PC-9 (cell line): ENCODE measurements at regions not wholly inside any gene's neighbourhood (a gene's known extent, or its start where the extent isn't known, plus 50 kb on each side); places are given as distances from the start of the nearest gene placed in this dataset.

Source experiments
- BruUV-seq: library from RNA; stranded (reverse); fragments of 400-500 nt; replicated peaks from 2 replicates; lab custom pipeline; 2021; lab: Mats Ljungman, UMichigan
- CTCF ChIA-PET: fragments of 300-600 bp; sonication (Branson Sonifier 250); formaldehyde crosslinking; loops from one replicate; lab custom pipeline; 2022; ENCODE audit warnings: antibody characterized with exemption; lab: Charles Lee
- POLR2A ChIA-PET: fragments of 300-600 bp; sonication (Branson Sonifier 250); formaldehyde crosslinking; loops from one replicate; lab custom pipeline; 2022; ENCODE audit warnings: antibody characterized with exemption; ENCODE audit not compliant: unreplicated experiment; lab: Charles Lee
- DNase-seq, 2 experiments: peaks; one replicate each; pipeline versions ENCODE4 v3.0.0 to v3.0.0-alpha.2; 2015 to 2022; ENCODE audit warnings: mixed read lengths in 1 of 2
- H2AFZ ChIP-seq: fragments of 200-600 bp; sonication (generic); 2 replicates; pipeline ENCODE4 v1.8.1; 2017; ENCODE audit warnings: antibody characterized with exemption
- H3F3A ChIP-seq: fragments of 200-600 bp; sonication (generic); 2 replicates; pipeline ENCODE4 v1.8.1; 2017; ENCODE audit warnings: antibody characterized with exemption, mild to moderate bottlenecking, low read depth; ENCODE audit not compliant: insufficient read depth
- H3K27ac ChIP-seq: fragments of 200-600 bp; sonication (generic); 2 replicates; pipeline ENCODE4 v1.6.1; 2016; ENCODE audit warnings: mixed run types
- H3K27me3 ChIP-seq: fragments of 200-600 bp; sonication (generic); 2 replicates; pipeline ENCODE4 v1.6.1; 2016; ENCODE audit warnings: low read depth, mixed run types; ENCODE audit not compliant: insufficient read depth
- H3K36me3 ChIP-seq: fragments of 200-600 bp; sonication (generic); 2 replicates; pipeline ENCODE4 v1.6.1; 2016; ENCODE audit warnings: low read depth, mixed run types
- H3K4me1 ChIP-seq: fragments of 200-600 bp; sonication (generic); replicated peaks from 2 replicates; pipeline ENCODE4 v1.6.1; 2016; ENCODE audit warnings: mixed run types; ENCODE audit not compliant: insufficient read depth
- H3K4me2 ChIP-seq: fragments of 200-600 bp; sonication (generic); 2 replicates; pipeline ENCODE4 v1.6.1; 2017; ENCODE audit warnings: mixed run types
- H3K4me3 ChIP-seq: fragments of 200-600 bp; sonication (generic); 2 replicates; pipeline ENCODE4 v1.6.1; 2016; ENCODE audit warnings: mixed run types
- H3K79me2 ChIP-seq: fragments of 200-600 bp; sonication (generic); 2 replicates; pipeline ENCODE4 v1.6.1; 2017; ENCODE audit warnings: low read depth, mixed run types
- H3K9me2 ChIP-seq: fragments of 200-600 bp; sonication (generic); 2 replicates; pipeline ENCODE4 v1.8.1; 2017; ENCODE audit warnings: mild to moderate bottlenecking; ENCODE audit not compliant: insufficient read depth
- H3K9me3 ChIP-seq: fragments of 200-600 bp; sonication (generic); 2 replicates; pipeline ENCODE4 v1.8.1; 2016; ENCODE audit warnings: low read depth; ENCODE audit not compliant: insufficient read depth
- H4K20me1 ChIP-seq: fragments of 200-600 bp; sonication (generic); 2 replicates; pipeline ENCODE4 v1.8.1; 2017; ENCODE audit not compliant: insufficient read depth
- CTCF ChIP-seq: fragments of 200-600 bp; sonication (generic); conservative IDR thresholded peaks from 2 replicates; pipeline ENCODE4 v1.6.1; 2017; ENCODE audit warnings: mixed run types, antibody characterized with exemption, mild to moderate bottlenecking, moderate library complexity
- EZH2 ChIP-seq: fragments of 200-600 bp; sonication (generic); IDR thresholded peaks from 2 replicates; pipeline ENCODE4 v1.8.0; 2017; ENCODE audit warnings: antibody characterized with exemption, low read depth
- intact Hi-C: fragments of 100-400 bp; cut with micrococcal nuclease; formaldehyde crosslinking; loops from one replicate; pipeline ENCODE4 v1.10.0; 2022; ENCODE audit not compliant: unreplicated experiment

GRCh38 chr7:109967406-109967805, 1123.5 kb upstream of the LRRN3 start:
- ChIA-PET POLR2A (no interaction called here), CTCF (interaction anchor here (0.7 kb wide), 1 partner anchor 1758 kb away, joined by 8 read pairs; no protein-coding TSS in a partner anchor)
- H2AFZ ChIP-seq, result no peak overlapping the region
- H3K9me2 ChIP-seq, result no peaks in the 10 kb centered on the region
- H3K27ac ChIP-seq, result no peak overlapping the region
- H3K9me3 ChIP-seq, result no peaks in the 10 kb centered on the region
- H3K4me3 ChIP-seq, result no peak overlapping the region
- TF ChIP-seq CTCF, result no peak
- no peak for TF ChIP-seq EZH2
- H3K79me2 ChIP-seq, result no peaks in the 10 kb centered on the region
- intact Hi-C loops, result no loop called here
- H3K36me3 ChIP-seq, result no peaks in the 10 kb centered on the region
- H3K27me3 ChIP-seq, result no peaks in the 10 kb centered on the region
- H3F3A ChIP-seq, result no peaks in the 10 kb centered on the region
- no TSS peak for BruUV-seq
- no peak overlapping the region for H3K4me2 ChIP-seq
- H3K4me1 ChIP-seq, result peaks cover 6% of the 10 kb centered on the region; the same call in 1 of the 2 replicates
- H4K20me1 ChIP-seq, result no peaks in the 10 kb centered on the region
- no peak for DNase-seq

- CTCF ChIA-PET, result no interaction called here
- H3K27me3 ChIP-seq, result no peaks in the 10 kb centered on the region
- H3K79me2 ChIP-seq, result no peaks in the 10 kb centered on the region
- H3K4me3 ChIP-seq, result no peak overlapping the region
- no peaks in the 10 kb centered on the region for H4K20me1 ChIP-seq
- POLR2A ChIA-PET, result no interaction called here
- H3F3A ChIP-seq, result no peaks in the 10 kb centered on the region
- no peak for DNase-seq
- no peaks in the 10 kb centered on the region; the same call in 1 of the 2 replicates for H3K9me2 ChIP-seq
- H3K27ac ChIP-seq, result no peak overlapping the region
- peaks cover 5% of the 10 kb centered on the region; the same call in 1 of the 2 replicates for H3K9me3 ChIP-seq
- TF ChIP-seq CTCF, result no peak
- TF ChIP-seq EZH2, result no peak
- intact Hi-C loops, result no loop called here
- no TSS peak for BruUV-seq
- no peak overlapping the region for H2AFZ ChIP-seq
- peaks cover 7% of the 10 kb centered on the region; the same call in 1 of the 2 replicates for H3K4me1 ChIP-seq
- H3K4me2 ChIP-seq, result no peak overlapping the region
- no peaks in the 10 kb centered on the region for H3K36me3 ChIP-seq
These were observed 1107.3 kb upstream of the LRRN3 start for GRCh38 chr7:109983618-109984017.

GRCh38 chr7:109984729-109985128, 1106.2 kb upstream of the LRRN3 start:
- ChIA-PET POLR2A (no interaction called here), CTCF (no interaction called here)
- no peak overlapping the region for H3K4me2 ChIP-seq
- H2AFZ ChIP-seq, result 0 out of 2 replicates have a peak overlapping the region, but pooled peaks have one; percentile 40
- intact Hi-C loops, result no loop called here
- no peaks in the 10 kb centered on the region for H3F3A ChIP-seq
- TF ChIP-seq CTCF (no peak), EZH2 (no peak)
- no peaks in the 10 kb centered on the region for H3K36me3 ChIP-seq
- peak in 1 of 2 experiments; percentile 36 for DNase-seq
- no TSS peak for BruUV-seq
- peaks cover 5% of the 10 kb centered on the region; the same call in 1 of the 2 replicates for H3K9me3 ChIP-seq
- no peaks in the 10 kb centered on the region; the same call in 1 of the 2 replicates for H3K9me2 ChIP-seq
- H3K4me1 ChIP-seq, result peaks cover 7% of the 10 kb centered on the region; the same call in 1 of the 2 replicates
- no peaks in the 10 kb centered on the region for H3K79me2 ChIP-seq
- H4K20me1 ChIP-seq, result no peaks in the 10 kb centered on the region
- H3K27me3 ChIP-seq, result no peaks in the 10 kb centered on the region
- H3K4me3 ChIP-seq, result no peak overlapping the region
- no peak overlapping the region for H3K27ac ChIP-seq
